DMS153 (cell line): ENCODE measurements at regions not wholly inside any gene's neighbourhood (a gene's known extent, or its start where the extent isn't known, plus 50 kb on each side); places are given as distances from the start of the nearest gene placed in this dataset.
A peak's percentile ranks its signal among the peaks of the same experiment; 100 is the strongest.
"Not testable (repeated sequence)": the region's sequence is repeated elsewhere in the genome, so short reads cannot be mapped to it uniquely, and the experiment has no call there.

Source experiments
- DNase-seq: peaks from one replicate; lab custom pipeline; 2025; lab: John Stamatoyannopoulos, UW

DNA sequence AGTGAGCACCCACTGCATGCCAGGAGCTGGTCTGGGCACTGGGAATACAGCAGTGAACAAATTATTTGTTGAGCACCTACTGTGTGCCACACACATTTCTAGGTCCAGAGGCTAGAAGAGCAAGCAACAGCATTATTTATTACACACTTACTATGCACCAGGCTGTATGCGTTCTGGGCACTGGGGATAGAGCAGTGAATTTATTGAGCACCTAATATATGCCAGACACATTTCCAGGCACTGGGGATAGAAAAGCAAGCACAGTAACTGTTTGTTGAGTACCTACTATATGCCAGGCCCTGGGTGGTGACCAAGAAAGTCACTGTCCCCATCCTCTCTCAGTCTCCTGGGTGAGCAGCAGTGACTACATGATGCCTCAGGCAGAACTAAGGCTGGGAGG lies 107.5 kb upstream of the NCOR2 start:
- DNase-seq: no peak

DNA sequence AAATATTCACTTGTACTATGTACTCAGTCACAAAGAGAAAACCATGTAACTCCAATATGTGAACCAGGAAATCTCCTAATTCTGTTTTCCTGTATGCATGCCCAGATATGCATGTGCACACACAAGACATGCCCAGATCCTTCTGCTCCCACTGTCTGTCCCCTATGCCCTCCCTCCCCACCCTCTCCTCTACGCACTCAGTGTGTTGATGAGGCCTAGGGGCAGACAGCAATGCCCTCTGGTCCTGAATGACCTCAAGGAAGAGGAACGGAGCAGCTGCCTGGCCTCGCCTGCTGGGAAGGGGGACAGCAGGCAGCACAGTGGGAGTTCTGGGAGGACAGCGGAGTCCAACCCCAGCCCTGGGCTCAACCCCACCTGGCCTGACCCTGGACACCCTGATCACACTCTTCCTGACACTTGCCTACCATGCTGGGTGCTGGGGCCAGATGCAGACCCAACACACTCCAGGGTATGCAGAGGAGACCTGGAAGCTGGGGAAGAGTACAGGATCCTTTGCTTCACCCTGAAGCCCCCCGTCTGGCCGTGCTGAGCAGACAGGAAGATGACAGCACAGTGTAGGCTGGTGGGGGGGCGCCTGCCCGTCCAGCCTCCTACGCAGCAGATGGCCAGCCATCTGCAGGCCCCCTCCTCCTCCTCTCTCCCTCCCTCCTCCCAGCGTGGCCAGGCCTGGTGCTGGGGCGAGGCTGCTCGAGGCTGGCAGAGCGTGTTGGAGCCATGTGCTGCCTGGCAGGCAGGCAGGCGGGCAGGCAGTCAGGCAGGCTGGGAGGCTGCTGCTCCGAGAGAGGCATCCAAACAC lies 106.6 kb upstream of the NCOR2 start:
- DNase-seq: no peak

DNA sequence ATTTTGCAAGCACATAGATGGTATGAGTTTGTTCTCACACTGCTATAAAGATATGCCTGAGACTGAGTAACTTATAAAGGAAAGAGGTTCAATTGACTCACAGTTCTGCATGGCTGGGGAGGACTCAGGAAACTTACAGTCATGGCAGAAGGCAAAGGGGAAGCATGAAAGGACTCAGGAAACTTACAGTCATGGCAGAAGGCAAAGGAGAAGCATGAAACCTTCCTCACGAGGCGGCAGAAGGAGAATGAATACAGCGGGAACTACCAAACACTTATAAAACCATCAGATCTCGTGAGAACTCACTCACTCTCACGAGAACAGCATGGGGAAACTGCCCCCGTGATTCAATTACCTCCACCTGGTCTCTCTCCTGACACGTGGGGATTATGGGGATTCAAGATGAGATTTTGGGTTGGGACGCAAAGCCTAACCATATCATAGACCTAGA lies 101.9 kb upstream of the NCOR2 start:
- DNase-seq: not testable (repeated sequence)

DNA sequence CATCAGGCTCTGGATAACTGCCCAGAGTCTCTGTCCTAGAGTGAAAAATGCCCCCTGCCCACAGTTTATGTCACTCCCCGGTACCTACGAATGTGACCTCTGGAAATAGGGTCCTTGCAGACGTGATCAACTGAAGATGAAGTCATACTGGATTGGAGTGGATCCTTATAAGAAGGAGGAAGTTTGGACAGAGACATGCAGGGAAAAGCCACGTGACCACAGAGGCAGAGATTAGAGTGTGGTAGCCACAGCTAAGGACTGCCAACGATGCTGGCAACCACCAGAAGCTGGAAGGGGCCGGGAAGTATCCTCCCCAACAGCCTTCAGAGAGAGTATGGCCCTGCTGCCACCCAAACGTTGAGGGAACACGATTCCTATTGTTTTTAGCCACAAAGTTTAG lies 101.2 kb upstream of the NCOR2 start:
- no peak for DNase-seq

DNA sequence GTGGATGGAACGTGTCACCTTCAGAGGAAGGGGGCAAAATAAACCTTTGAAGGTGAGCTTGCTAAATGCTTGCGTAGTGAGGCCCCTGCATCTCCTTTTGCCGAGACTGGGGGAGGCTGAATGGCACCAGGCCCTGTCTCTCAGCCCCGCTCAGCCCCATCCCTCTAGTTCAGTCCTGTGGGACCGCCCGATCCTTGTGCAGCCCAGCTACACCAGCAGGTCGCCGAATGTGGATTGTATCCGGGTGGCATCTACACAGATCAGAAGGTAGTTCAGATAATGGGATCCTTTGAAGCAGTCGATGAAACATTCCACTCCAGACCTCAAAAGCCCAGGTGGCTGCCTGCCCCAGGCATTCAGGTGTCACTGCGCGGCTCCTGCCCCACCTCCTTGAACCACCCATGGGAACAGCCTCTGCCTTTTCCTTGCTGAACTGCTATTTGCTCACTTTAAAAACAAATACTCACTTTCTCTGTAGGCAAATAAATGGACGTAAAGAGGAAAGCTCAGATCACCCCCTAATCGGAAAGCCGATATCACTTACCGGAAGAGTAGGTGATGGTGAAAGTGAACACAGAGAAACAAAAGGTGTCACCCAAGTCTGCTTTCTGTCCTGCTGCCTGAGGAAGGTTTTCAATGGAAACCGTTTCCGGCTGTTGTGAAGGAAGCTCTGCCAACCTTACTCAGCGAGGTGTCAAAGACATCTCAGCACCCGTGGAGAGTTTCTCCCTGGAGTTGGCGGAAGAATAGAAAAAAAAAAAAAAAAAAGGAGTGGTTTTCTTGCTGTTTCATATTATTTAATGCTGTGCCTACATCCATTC lies 100.3 kb upstream of the NCOR2 start:
- peak; percentile 93 for DNase-seq

DNA sequence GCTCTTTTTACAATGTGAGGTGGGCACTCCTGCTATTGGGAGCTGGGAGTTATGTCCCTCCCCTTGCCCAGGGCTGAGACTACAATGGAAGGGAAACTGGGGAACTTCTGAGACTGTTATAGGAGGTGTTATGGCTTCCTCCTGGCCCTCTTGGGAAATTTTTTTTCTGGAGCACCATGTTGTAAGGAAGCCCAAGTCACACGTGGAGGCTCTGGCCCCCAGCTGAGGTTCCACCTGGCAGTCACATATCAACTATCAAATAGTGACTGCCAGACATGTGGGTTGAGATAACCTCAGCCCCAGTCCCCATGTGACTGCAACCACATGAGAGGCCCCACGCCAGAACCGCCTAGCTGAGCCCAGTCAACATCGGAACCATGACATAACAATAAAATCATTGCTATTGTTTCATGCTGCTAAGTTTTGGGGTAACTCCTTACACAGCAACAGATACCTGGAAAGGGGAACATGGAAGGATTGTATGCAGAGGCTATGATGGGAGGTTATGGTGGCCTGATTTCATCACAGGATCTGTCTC lies 99.4 kb upstream of the NCOR2 start:
- DNase-seq: no peak

DNA sequence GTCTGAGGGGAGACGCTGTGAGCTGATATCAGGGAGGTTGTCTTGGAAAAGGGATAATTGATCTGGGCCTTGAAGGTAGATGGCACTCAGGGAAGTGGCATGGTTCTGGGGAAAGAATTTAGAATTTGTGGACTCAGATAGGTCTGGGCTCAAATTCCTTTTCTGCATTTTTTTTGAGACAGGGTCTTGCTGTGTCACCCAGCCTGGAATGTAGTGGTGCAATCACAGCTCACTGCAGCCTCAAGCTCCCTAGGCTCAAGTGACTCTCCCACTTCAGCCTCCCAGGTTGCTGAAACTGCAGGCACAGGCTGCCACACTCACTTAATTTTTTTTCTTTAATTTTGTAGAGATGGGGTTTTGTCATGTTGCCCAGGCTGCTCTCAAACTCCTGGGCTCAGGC lies 98.1 kb upstream of the NCOR2 start:
- no peak for DNase-seq

DNA sequence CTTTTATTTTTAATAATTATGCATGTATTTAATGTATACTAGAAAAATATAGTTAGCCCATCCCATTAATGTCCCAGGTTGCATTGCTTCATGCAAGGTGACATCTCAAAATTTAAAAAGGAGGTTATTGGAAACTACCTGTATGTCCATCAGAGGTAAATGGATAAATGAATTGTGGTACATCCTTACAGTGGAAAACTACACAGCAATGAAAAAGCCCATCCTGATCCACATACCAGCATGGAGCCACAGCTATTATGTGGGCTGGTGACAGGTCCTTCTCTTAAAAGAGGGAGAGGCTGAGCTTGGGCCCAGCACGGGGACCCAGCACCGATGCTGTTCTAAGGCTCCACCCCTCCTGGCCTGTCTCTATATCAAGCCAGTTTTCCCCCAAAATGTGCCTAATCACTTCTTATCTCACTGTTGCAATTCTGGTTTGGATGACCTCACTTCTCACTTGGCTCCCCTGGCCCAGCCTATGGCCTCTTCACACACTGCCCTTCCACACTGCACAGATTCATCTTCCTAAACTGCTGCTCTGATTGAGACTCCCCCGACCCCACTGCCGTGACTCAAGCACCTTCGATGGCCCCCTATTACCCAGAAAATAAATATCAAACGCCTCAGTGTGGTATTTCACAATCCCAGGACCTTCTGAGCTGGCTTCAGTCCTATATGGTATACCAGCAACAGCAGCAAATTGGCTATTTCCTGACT lies 97.1 kb upstream of the NCOR2 start:
- DNase-seq: no peak

DNA sequence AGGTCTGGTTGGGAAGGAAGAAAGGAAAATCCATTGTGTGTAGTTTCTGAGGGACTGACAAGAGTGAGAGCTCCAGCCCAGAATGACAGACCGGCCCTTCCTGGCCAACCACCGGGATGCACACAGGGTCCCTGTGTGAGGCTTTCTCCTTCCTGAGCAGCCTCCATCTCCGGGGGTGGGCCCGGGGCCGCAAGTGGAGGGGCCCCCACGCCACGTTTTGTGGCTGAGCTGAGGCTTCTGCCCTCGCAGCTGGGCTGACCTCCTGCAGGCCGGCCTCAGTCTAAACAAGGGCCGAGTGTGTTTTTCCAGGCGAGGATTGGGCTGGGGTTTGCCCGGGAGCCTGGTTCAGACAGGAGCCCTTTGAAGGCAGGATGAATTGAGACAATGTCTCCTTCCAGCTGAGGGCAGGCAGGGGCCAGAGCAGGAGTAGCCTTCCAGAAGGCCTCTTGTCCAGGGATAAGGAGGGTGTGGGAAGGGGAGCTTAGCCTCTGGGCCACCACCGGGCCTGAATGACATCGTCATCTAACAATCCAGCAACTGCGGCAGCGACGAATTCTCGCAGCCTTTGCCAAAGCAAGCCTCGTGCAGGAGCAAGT lies 96.5 kb upstream of the NCOR2 start:
- DNase-seq: no peak

DNA sequence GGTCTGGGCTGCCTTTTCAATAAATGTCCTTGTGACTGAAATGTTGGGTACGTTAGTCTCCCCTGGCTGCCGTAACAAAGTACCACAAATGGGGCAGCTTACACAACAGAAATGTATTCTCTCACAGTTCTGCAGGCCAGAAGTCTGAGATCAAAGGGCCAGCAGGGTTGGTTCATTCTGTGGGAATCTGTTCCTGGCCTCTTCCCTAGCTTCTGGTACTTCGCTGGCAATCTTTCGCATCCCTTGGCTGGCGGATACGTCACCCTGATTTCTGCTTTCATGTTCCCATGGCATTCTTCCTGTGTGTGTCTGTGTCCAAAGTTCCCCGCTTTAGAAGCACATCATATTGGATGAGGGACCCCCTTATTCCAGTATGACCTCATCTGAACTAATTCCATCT lies 95.8 kb upstream of the NCOR2 start:
- DNase-seq: no peak

DNA sequence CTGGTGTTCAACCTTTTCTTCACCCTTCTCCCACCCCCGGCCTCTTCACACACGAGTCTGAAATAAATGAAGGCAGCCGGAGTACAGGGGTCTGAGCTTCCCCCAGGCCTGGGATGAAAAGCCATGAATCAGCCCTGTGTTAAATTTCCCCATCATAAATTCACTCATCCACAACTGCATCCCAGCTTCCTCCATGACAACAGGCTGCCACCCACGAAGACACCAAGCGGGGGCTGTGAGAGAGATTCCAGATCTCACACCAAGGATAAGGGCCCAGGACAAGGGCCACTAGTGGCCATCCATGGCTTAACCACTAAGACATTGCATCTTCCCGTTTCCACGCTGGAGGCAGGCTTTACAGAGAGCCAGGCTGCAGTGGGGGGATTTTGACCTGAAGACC lies 93.9 kb upstream of the NCOR2 start:
- no peak for DNase-seq

DNA sequence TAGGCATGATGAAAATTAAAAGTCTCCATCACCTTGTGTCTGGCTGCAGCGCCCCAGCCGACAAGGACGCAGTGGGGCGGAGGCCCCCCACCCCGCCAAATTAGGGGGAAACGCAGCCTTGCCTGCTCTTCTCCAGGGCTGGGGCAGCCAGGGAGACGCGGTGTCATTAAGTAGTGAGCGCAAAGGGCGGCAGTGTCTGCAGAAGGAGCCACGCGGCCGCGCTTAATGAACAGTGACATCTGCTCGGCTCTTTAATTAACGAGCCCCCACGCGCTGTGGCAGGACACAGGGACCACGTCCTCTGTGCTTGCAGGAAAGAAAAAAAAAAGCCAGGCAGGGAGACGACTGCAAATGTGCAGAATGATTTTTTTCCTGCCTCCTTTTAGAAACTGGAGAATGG lies 93.4 kb upstream of the NCOR2 start:
- DNase-seq: no peak

DNA sequence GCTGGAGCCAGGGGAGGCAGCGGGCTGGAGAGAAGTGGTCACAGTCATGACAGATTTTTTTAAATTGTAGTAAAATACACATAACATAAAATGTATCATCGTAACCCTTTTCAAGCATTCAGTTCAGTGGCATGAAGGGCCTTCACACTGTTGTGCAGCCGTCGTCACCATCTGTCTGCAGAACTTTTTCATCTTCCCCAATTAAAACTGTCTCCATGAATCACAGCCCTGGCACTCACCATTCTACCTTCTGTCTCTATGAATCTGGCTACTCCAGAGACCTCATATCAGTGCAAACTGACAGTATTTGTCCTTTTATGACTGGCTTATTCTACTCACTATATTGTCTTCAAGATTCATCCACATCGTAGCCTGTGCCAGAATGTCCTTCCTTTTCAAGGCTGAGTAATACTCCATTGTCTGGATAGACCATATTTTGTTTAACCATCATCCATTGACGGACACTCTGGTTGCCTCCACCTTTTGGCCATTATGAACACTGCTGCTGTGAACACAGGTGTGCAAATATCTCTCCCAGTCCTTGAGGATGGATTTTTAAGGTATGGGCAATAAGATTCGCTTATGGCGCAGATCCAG lies 91.5 kb upstream of the NCOR2 start:
- no peak for DNase-seq

DNA sequence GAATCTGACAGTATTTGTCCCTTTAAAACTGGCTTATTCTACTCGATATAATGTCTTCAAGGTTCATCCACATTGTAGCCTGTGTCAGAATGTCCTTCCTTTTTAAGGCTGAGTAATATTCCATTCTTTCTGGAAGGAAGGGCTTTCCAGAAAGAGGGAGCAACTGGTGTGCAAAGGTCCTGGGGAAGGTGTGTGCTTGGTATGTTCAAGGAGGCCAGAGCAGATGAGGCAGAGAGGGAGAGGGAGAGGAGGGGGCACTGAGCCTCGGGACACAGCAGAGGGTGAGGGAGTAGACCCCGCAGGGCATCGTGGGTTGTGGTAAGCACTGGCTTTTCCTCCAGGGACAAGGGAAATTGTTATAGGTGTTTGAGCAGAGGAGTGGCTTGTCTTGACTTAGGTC lies 90.9 kb upstream of the NCOR2 start:
- no peak for DNase-seq

DNA sequence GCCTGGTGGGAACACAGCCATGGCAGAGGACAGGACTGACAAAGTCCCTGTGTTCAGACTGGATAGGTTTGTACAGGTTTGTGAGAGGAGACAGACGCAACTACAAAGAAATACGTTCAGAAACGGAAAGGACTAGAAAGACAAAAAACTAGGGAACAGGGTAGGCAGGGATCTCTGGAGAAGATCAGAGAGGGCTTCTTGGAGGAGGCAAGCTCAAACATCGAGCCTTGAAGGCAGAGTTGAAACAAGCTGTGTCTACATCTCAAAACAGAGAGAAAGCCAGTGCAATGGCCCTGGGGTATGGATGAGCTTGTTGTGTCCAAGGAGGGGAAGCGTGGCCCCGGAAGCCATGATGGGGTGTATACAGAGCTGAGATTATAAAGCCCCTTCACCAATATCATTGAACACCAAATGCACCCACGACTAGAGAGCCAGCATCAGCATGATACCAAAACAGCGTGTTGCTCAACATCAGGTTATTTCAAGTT lies 89.6 kb upstream of the NCOR2 start:
- no peak for DNase-seq

DNA sequence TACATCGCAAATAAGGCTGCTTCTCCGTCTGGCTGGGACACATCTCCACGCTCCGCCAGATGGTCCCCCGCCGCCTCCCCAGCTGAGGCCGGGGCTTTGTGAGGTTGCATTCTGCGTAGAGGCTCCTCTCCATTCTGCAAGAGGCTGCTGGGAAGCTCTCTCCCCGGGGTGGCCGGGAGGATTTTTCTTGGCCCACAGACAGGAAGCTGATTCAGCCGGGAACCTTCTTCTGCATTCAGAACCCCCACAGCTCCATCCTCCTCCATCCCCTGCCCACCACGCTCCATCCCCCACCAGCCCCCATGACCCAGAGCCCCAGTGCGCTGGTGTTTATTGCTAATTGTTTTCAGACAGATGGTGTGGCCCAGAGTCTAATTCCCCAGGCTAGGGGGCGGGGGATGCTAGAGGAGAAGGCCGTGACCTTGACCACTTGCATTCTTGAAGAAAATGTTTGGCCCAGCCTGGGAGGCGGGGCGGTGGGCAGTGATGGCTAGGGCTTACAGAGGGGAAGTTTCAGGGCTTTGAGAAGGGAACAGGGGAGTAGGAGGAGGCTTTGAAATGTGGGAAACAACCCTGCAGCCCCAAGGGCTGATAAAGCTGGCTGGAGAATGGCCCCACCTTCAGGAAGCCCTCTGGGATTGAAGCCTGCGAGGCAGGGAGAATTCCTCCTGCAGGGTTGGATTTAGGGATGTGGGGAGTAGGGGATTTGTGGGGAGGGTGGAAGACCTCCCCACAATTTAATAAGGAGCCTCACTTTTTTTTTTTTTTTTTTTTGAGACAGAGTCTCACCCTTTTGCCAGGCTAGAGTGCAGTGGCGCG lies 88.5 kb upstream of the NCOR2 start:
- peak; percentile 57 for DNase-seq

DNA sequence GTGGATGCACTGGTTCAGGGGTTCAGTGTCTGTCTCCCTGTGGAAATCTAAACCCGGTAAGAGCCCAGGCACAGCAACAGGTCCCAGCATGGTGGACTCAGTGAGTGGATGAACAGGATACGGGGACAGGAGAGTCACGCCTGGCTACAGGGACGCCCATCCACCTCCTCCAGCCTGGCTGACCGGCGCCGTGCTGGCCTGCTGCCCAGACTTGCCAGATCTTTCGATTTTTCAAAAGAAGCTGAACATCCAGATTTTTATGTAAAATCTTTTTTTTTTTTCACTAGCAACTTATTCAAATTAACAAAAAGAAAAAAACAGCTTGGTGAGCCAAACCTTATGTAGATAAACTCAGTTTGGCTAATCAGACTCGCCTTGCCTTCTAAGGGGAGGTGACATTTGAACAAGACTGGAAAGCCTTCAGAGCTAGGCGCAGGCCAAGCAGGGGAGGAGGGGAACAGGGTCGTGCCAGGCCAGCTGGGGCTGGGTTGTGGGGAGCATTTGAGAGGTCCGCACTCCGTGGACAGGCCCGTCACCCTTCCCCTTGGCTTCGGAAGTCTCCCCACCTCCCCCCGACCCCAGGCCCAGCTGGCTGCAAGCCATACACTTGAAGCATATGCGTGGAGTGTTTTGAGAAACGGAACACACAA lies 87.8 kb upstream of the NCOR2 start:
- peak; percentile 51 for DNase-seq

DNA sequence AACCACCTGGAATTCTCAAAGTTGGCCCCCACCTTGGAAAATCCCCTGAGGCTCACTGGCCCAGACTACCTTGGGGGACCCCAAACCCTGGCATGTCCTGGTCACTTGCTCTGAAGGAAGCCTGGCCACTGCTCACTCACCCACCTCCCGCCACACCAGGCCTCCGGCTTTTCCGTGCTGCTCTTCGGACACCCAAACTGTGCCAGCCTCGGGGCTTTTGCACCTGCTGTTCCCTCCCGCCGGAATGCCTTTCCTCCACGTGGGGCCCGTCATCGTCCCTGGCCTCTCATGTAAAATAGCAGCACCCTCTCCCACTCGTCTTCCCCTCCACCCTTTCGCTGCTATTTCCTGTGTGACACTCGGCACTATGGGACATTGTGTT lies 87.2 kb upstream of the NCOR2 start:
- no peak for DNase-seq

DNA sequence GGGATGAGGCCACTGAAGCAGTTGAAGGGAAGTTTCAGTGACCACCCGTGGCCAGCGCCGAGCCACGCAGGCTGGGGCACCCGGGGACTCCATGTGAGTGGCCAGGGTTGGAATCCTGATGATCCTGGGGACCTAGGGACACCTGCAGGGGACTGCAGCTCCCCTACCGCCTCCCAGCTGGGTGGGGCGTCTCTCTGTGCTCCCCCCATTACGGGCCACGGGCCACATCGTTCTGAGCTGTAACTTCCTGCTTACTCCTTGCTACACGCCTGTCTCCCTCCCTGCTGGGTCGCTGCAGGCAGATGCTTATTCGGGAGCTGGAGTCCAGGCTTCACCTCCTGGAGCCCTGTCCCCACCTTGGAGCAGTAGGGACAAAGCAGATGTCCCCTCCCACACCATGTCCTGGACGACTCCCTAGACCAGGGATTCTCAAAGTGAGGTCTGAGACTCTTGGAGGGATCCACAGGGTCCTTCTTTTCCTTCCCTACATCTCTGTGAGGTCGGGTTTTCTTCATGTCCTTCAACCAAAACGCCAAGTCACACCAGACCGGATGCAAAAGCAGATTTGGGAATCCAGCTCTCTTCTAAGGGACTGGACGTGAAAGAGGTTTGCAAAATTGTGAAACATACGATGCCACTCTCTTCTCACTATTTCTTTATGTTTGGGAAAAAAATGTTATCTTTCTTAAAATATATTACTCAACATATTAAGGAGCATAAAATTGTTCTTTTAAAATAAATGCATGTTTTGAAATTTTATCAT lies 85.9 kb upstream of the NCOR2 start:
- DNase-seq: peak; percentile 4
